ENCODE measurements at regions not wholly inside any gene's neighbourhood (a gene's known extent, or its start where the extent isn't known, plus 50 kb on each side); places are given as distances from the start of the nearest gene placed in this dataset.

DNA sequence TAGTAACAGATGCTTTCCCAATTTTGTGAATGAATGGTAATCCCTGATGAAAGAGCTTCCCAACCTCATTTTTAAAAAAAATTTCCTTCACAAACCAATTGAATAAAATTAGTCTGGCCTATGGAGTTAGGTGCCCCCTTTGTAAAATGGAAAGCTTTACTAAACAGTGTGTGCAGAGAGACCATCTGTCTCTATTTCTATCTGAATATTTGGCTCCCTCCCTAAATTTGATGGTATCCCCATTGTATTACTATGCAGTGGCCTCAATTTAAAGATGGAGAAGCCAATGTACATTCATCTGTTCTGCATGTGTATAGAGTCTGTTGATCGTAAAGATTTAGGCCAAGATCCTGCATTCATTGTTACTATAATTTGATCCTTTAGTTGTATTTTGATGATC is 397.7 kb upstream of the RGS6 start:
- TF ChIP-seq TAF1 (IDR thresholded peaks at IDR 0.05; ENCODE audit: borderline replicate concordance, insufficient read depth, low read length): no peak
- TF ChIP-seq POLR2AphosphoS5 (IDR thresholded peaks at IDR 0.05; ENCODE audit: low read depth, low read length): no peak
- TF ChIP-seq, protein P1, sequence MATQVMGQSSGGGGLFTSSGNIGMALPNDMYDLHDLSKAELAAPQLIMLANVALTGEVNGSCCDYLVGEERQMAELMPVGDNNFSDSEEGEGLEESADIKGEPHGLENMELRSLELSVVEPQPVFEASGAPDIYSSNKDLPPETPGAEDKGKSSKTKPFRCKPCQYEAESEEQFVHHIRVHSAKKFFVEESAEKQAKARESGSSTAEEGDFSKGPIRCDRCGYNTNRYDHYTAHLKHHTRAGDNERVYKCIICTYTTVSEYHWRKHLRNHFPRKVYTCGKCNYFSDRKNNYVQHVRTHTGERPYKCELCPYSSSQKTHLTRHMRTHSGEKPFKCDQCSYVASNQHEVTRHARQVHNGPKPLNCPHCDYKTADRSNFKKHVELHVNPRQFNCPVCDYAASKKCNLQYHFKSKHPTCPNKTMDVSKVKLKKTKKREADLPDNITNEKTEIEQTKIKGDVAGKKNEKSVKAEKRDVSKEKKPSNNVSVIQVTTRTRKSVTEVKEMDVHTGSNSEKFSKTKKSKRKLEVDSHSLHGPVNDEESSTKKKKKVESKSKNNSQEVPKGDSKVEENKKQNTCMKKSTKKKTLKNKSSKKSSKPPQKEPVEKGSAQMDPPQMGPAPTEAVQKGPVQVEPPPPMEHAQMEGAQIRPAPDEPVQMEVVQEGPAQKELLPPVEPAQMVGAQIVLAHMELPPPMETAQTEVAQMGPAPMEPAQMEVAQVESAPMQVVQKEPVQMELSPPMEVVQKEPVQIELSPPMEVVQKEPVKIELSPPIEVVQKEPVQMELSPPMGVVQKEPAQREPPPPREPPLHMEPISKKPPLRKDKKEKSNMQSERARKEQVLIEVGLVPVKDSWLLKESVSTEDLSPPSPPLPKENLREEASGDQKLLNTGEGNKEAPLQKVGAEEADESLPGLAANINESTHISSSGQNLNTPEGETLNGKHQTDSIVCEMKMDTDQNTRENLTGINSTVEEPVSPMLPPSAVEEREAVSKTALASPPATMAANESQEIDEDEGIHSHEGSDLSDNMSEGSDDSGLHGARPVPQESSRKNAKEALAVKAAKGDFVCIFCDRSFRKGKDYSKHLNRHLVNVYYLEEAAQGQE (IDR thresholded peaks at IDR 0.05; ENCODE audit: insufficient read depth in 1 of 2, low read depth in 2 of 2, low read length in 2 of 2): no peak
- no peak for TF ChIP-seq SIN3A (IDR thresholded peaks at IDR 0.05; ENCODE audit: borderline replicate concordance, insufficient read depth, low read length)
- TF ChIP-seq FOXP2 (optimal IDR thresholded peaks at IDR 0.05; ENCODE audit: borderline replicate concordance, extremely low read depth, extremely low read length, insufficient read depth): no peak
